Gastroesophageal sphincter (tissue), 3 donors: ENCODE measurements at regions not wholly inside any gene's neighbourhood (a gene's known extent, or its start where the extent isn't known, plus 50 kb on each side); places are given as distances from the start of the nearest gene placed in this dataset.

Source experiments
- CTCF ChIP-seq, 4 experiments: fragments of 200-600 bp in 2 of 4; fragments of 450-650 bp in 2 of 4; sonication (generic) in 1 of 4; IDR thresholded peaks; one replicate each; pipeline ENCODE4 v1.5.1; 2017 to 2019; ENCODE audit warnings: antibody characterized with exemption in 4 of 4, mild to moderate bottlenecking in 2 of 4, moderate library complexity in 2 of 4
- EP300 ChIP-seq: sonication (generic); formaldehyde crosslinking; IDR thresholded peaks from one replicate; pipeline ENCODE4 v1.6.1; 2017; ENCODE audit warnings: antibody characterized with exemption, mild to moderate bottlenecking
- POLR2A ChIP-seq, 2 donors: fragments of 450-650 bp; IDR thresholded peaks; one replicate each; pipeline ENCODE4 v1.6.1; 2017; ENCODE audit warnings: antibody characterized with exemption in 2 of 2, mild to moderate bottlenecking in 2 of 2, moderate library complexity in 1 of 2
- POLR2AphosphoS5 ChIP-seq: sonication (generic); formaldehyde crosslinking; IDR thresholded peaks from one replicate; pipeline ENCODE4 v1.6.1; 2017; ENCODE audit warnings: antibody characterized with exemption

DNA sequence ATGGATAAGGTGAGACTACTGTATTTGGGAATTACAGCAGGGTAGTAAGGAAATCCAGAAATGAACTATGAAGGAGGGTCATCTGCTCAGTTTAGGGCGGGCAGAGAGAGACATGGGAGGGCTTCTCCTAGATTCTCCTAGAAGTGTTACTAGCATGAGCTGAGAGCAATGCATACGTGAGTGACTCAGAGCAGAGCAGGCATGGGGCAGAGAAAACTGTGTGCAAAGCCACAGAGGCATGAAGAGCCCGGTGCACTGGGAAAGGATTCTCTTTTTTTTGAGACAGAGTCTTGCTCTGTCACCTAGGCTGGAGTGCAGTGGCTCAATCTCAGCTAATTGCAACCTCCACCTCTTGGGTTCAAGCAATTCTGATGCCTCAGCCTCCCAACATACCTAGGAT, 116.2 kb downstream of the SOCS6 start:
- TF ChIP-seq CTCF (IDR thresholded peaks at IDR 0.05): no peak
- TF ChIP-seq POLR2A (IDR thresholded peaks at IDR 0.05): no peak
- no peak for TF ChIP-seq EP300
- no peak for TF ChIP-seq POLR2AphosphoS5
